CD14-positive monocyte (primary cell): ENCODE measurements at regions not wholly inside any gene's neighbourhood (a gene's known extent, or its start where the extent isn't known, plus 50 kb on each side); places are given as distances from the start of the nearest gene placed in this dataset.

Experiments used
- DNase-seq, 3 donors: peaks; one replicate each; pipeline ENCODE4 v3.0.0-alpha.2; 2011 to 2022
- H2AFZ ChIP-seq: 2 replicates; pipeline ENCODE4 v1.6.0; 2012; ENCODE audit warnings: mild to moderate bottlenecking, low read depth, low read length, inconsistent platforms; ENCODE audit not compliant: insufficient read depth, poor library complexity, severe bottlenecking
- H3K27ac ChIP-seq, 2 donors: 1 replicate in 1 of 2; 2 replicates in 1 of 2; pipeline ENCODE4 v1.5.1; 2012 to 2013; ENCODE audit warnings: low read length in 2 of 2, control low read depth in 1 of 2, inconsistent platforms in 1 of 2, low read depth in 1 of 2, mild to moderate bottlenecking in 1 of 2
- H3K27me3 ChIP-seq, 2 donors: one replicate each; pipeline versions ENCODE4 v1.6.0 to v1.6.1; 2011 to 2013; ENCODE audit warnings: low read length in 2 of 2; ENCODE audit not compliant: control insufficient read depth in 2 of 2, insufficient read depth in 2 of 2
- H3K36me3 ChIP-seq, 2 donors: replicated peaks in 1 of 2; 1 replicate in 1 of 2; 2 replicates in 1 of 2; pipeline versions ENCODE4 v1.5.1 to v1.6.1; 2012 to 2013; ENCODE audit warnings: low read length in 2 of 2, control low read depth in 1 of 2, inconsistent platforms in 1 of 2, mild to moderate bottlenecking in 1 of 2; ENCODE audit not compliant: insufficient read depth in 2 of 2, control insufficient read depth in 1 of 2
- H3K4me1 ChIP-seq, 2 donors: 1 replicate in 1 of 2; 2 replicates in 1 of 2; pipeline versions ENCODE4 v1.5.1 to v1.6.1; 2012 to 2013; ENCODE audit warnings: low read length in 2 of 2, control low read depth in 1 of 2, inconsistent platforms in 1 of 2, mild to moderate bottlenecking in 1 of 2, moderate library complexity in 1 of 2; ENCODE audit not compliant: insufficient read depth in 2 of 2, control insufficient read depth in 1 of 2
- H3K4me2 ChIP-seq: replicated peaks from 2 replicates; pipeline ENCODE3; 2012; ENCODE audit warnings: low read length, moderate library complexity, mild to moderate bottlenecking; ENCODE audit not compliant: poor library complexity, severe bottlenecking; ENCODE audit errors: extremely low read depth
- H3K4me3 ChIP-seq, 3 experiments: fragments of 200-600 bp in 1 of 3; sonication (generic) in 1 of 3; replicated peaks in 1 of 3; 1 replicate in 2 of 3; 2 replicates in 1 of 3; pipeline ENCODE4 v1.5.1; 2011 to 2013; ENCODE audit warnings: low read length in 3 of 3, mild to moderate bottlenecking in 3 of 3, control low read depth in 2 of 3, low read depth in 2 of 3, inconsistent platforms in 1 of 3, moderate library complexity in 1 of 3
- H3K79me2 ChIP-seq: 2 replicates; pipeline ENCODE4 v1.6.0; 2012; ENCODE audit warnings: mild to moderate bottlenecking, control low read depth, inconsistent platforms, low read length, moderate library complexity; ENCODE audit not compliant: insufficient read depth
- H3K9ac ChIP-seq: 2 replicates; pipeline ENCODE4 v1.6.0; 2017; ENCODE audit warnings: low read length, mild to moderate bottlenecking; ENCODE audit not compliant: insufficient read depth, poor library complexity, severe bottlenecking
- H3K9me3 ChIP-seq, 2 donors: replicated peaks in 1 of 2; 1 replicate in 1 of 2; 2 replicates in 1 of 2; pipeline versions ENCODE4 v1.5.1 to v1.6.1; 2012 to 2013; ENCODE audit warnings: low read length in 2 of 2, control low read depth in 1 of 2; ENCODE audit not compliant: control insufficient read depth in 1 of 2, insufficient read depth in 1 of 2
- H4K20me1 ChIP-seq: 2 replicates; pipeline ENCODE4 v1.6.0; 2012; ENCODE audit warnings: mild to moderate bottlenecking, low read length, control low read depth, moderate library complexity; ENCODE audit not compliant: insufficient read depth
- H3K27ac Mint-ChIP-seq, 7 donors: one replicate each; pipeline ENCODE4 v1.8.0; 2020; ENCODE audit warnings: mild to moderate bottlenecking in 7 of 7, mixed read lengths in 7 of 7, moderate library complexity in 6 of 7, inconsistent platforms in 2 of 7
- H3K27me3 Mint-ChIP-seq, 3 donors: one replicate each; pipeline ENCODE4 v1.8.0; 2021 to 2022; ENCODE audit warnings: low read depth in 3 of 3, mild to moderate bottlenecking in 3 of 3, mixed read lengths in 3 of 3, moderate library complexity in 3 of 3, inconsistent platforms in 1 of 3
- H3K36me3 Mint-ChIP-seq, 2 donors: one replicate each; pipeline ENCODE4 v1.8.0; 2020; ENCODE audit warnings: mixed read lengths in 2 of 2, inconsistent platforms in 1 of 2, mild to moderate bottlenecking in 1 of 2
- H3K4me1 Mint-ChIP-seq: one replicate; pipeline ENCODE4 v1.8.0; 2020; ENCODE audit warnings: mild to moderate bottlenecking, mixed read lengths
- H3K4me3 Mint-ChIP-seq, 2 donors: one replicate each; pipeline ENCODE4 v1.8.0; 2020; ENCODE audit warnings: mild to moderate bottlenecking in 2 of 2, mixed read lengths in 2 of 2, moderate library complexity in 1 of 2
- H3K9me3 Mint-ChIP-seq, 7 donors: one replicate each; pipeline ENCODE4 v1.8.0; 2020 to 2022; ENCODE audit warnings: mixed read lengths in 7 of 7, mild to moderate bottlenecking in 6 of 7, moderate library complexity in 6 of 7, inconsistent platforms in 2 of 7
- CTCF ChIP-seq: fragments of 200-600 bp; IDR thresholded peaks from one replicate; pipeline ENCODE4 v1.8.0; 2022; ENCODE audit warnings: antibody characterized with exemption, mild to moderate bottlenecking
- WGBS: methylation state at CpG from one replicate; pipeline ENCODE4 v1.1.5; 2013; ENCODE audit warnings: missing lambda C conversion rate; ENCODE audit not compliant: insufficient coverage; 5-methylcytosine and 5-hydroxymethylcytosine counted together
- intact Hi-C, 2 donors: fragments of 100-400 bp; cut with micrococcal nuclease; formaldehyde crosslinking; loops; one replicate each; pipeline versions ENCODE4 v1.15.0 to v1.15.1; 2023

DNA sequence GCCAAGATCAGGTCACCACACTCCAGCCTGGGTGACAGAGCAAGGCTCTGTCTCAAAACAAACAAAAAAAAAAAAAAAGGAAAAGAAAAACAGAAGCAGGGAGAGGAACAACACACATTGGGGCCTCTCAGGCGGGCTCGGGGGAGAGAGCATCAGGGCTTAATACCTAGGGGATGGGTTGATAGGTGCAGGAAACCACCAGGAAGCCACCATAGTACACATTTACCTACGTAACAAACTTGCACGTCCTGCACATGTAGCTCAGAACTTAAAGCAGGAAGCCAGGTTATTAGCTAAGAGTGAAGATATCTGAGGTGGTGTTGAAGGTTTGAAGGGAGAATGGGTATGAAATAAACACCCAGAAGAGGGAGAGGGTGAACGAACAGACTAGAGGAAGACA, 81.0 kb upstream of the PMAIP1 start:
- Histone ChIP-seq H3K36me3 (no peaks in the 10 kb centered on the region), H3K9ac (no peak overlapping the region), H3K27ac (no peak overlapping the region), H3K4me3 (no peak overlapping the region), H3K4me1 (no peaks in the 10 kb centered on the region), H4K20me1 (no peaks in the 10 kb centered on the region), H3K79me2 (no peaks in the 10 kb centered on the region), H2AFZ (no peak overlapping the region), H3K4me2 (no peak overlapping the region), H3K9me3 (no peaks in the 10 kb centered on the region), H3K27me3 (no peaks in the 10 kb centered on the region)
- H3K27me3 Mint-ChIP-seq: peaks cover 3 to 11% (median 6%) of the 10 kb centered on the region in 3 donors
- intact Hi-C loops: no loop called here
- WGBS: 60% methylated on average over 1 of the region's 5 CpGs
- no peaks in the 10 kb centered on the region for H3K4me1 Mint-ChIP-seq
- no peaks in the 10 kb centered on the region for H3K9me3 Mint-ChIP-seq
- no peak for DNase-seq
- no peak overlapping the region for H3K27ac Mint-ChIP-seq
- H3K36me3 Mint-ChIP-seq: no peaks in the 10 kb centered on the region
- no peak overlapping the region for H3K4me3 Mint-ChIP-seq
- no peak for TF ChIP-seq CTCF

- Histone ChIP-seq H3K27me3 (peaks cover 0 to 4% of the 10 kb centered on the region in 2 donors), H3K4me3 (no peak overlapping the region), H3K4me1 (no peaks in the 10 kb centered on the region), H3K27ac (no peak overlapping the region), H2AFZ (no peak overlapping the region), H3K36me3 (no peaks in the 10 kb centered on the region), H3K9me3 (no peaks in the 10 kb centered on the region), H3K79me2 (no peaks in the 10 kb centered on the region), H3K4me2 (no peak overlapping the region), H3K9ac (no peak overlapping the region), H4K20me1 (no peaks in the 10 kb centered on the region)
- H3K27me3 Mint-ChIP-seq: peaks cover 5 to 18% (median 6%) of the 10 kb centered on the region in 3 donors
- TF ChIP-seq CTCF: no peak
- 94% methylated on average over 3 of the region's 7 CpGs for WGBS
- H3K9me3 Mint-ChIP-seq: no peaks in the 10 kb centered on the region
- DNase-seq: no peak
- H3K27ac Mint-ChIP-seq: no peak overlapping the region
- H3K36me3 Mint-ChIP-seq: no peaks in the 10 kb centered on the region
- intact Hi-C loops: no loop called here
- H3K4me1 Mint-ChIP-seq: no peaks in the 10 kb centered on the region
- no peak overlapping the region for H3K4me3 Mint-ChIP-seq
Observed at GRCh38 chr18:59814891-59815290, 84.9 kb upstream of the PMAIP1 start.
